ENCODE measurements at regions not wholly inside any gene's neighbourhood (a gene's known extent, or its start where the extent isn't known, plus 50 kb on each side); places are given as distances from the start of the nearest gene placed in this dataset.

DNA sequence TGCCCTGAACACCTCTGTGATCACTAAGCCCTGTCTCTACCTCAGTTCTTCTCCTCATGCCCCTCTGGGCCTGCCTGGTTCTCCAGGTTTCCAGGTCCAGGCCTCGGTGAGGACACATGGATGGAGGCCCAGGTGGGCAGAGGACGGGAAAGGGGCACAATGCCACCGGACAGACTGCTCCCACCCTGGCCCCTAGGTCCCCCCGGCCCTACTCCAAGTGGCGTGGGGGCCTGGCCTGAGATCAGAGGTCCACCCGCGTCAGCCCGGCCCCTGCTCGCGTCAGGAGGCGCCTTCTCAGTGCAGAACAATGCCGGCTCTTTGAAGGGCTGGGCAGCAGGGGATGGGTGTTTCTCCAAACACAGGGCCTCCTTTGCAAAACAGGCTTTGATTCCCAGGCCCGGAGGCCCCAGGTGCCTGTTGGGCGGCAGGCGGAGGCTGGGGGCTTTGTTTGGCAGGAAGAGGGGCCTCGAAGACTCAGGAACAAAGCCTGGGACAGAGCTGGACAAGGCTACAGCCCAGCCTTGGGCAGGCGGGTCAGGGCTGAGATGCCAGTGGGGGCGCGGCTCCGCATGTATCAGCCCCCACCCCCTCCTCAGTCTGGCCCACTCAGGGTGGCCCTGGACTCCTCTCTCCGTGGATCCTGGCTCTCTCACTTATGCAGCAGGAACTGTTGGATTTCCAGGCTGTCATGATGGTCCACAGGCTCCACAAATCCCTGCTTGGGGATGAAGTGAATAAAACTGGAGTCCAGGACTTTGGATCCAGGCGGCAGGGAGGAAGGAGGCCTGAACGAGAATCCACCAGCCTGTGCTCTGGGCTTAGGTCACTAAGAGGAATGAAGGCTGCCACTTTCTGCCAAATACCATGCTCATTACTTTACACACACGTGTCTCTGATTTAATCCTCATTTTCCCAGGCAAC lies 77.4 kb upstream of the SLC2A1 start (continued):
- TF ChIP-seq, protein P1, sequence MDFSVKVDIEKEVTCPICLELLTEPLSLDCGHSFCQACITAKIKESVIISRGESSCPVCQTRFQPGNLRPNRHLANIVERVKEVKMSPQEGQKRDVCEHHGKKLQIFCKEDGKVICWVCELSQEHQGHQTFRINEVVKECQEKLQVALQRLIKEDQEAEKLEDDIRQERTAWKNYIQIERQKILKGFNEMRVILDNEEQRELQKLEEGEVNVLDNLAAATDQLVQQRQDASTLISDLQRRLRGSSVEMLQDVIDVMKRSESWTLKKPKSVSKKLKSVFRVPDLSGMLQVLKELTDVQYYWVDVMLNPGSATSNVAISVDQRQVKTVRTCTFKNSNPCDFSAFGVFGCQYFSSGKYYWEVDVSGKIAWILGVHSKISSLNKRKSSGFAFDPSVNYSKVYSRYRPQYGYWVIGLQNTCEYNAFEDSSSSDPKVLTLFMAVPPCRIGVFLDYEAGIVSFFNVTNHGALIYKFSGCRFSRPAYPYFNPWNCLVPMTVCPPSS (IDR thresholded peaks at IDR 0.05) = no peak
- no peak for TF ChIP-seq SP1 (IDR thresholded peaks at IDR 0.05)
- peak; percentile 37 for TF ChIP-seq SP1 (CRISPR knock-in tag; IDR thresholded peaks at IDR 0.05)
- TF ChIP-seq SOX6 (IDR thresholded peaks at IDR 0.05) = no peak
- TF ChIP-seq SOX6 (CRISPR knock-in tag; IDR thresholded peaks at IDR 0.05) = peak; percentile 96
- peak; percentile 89; the same call in 1 of the 2 replicates for TF ChIP-seq MTA1 (CRISPR knock-in tag; IDR thresholded peaks at IDR 0.05; ENCODE audit: borderline replicate concordance)
- TF ChIP-seq, protein P2, sequence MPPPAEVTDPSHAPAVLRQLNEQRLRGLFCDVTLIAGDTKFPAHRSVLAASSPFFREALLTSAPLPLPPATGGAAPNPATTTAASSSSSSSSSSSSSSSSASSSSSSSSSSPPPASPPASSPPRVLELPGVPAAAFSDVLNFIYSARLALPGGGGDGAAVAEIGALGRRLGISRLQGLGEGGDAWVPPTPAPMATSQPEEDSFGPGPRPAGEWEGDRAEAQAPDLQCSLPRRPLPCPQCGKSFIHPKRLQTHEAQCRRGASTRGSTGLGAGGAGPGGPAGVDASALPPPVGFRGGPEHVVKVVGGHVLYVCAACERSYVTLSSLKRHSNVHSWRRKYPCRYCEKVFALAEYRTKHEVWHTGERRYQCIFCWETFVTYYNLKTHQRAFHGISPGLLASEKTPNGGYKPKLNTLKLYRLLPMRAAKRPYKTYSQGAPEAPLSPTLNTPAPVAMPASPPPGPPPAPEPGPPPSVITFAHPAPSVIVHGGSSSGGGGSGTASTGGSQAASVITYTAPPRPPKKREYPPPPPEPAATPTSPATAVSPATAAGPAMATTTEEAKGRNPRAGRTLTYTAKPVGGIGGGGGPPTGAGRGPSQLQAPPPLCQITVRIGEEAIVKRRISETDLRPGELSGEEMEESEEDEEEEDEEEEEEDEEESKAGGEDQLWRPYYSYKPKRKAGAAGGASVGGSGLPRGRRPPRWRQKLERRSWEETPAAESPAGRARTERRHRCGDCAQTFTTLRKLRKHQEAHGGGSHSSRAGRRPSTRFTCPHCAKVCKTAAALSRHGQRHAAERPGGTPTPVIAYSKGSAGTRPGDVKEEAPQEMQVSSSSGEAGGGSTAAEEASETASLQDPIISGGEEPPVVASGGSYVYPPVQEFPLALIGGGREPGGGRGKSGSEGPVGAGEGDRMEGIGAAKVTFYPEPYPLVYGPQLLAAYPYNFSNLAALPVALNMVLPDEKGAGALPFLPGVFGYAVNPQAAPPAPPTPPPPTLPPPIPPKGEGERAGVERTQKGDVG (CRISPR knock-in tag; IDR thresholded peaks at IDR 0.05; ENCODE audit: borderline replicate concordance) = peak; percentile 73; the same call in 1 of the 2 replicates
- TF ChIP-seq PHF8 (CRISPR knock-in tag; IDR thresholded peaks at IDR 0.05) = peak; percentile 78
- TF ChIP-seq CENPT (CRISPR knock-in tag; IDR thresholded peaks at IDR 0.05; ENCODE audit: low read depth) = no peak
- no peak for TF ChIP-seq SIN3B (IDR thresholded peaks at IDR 0.05; ENCODE audit: low read length)
- TF ChIP-seq ATF1 (CRISPR knock-in tag; IDR thresholded peaks at IDR 0.05) = no peak
- TF ChIP-seq, protein P3, sequence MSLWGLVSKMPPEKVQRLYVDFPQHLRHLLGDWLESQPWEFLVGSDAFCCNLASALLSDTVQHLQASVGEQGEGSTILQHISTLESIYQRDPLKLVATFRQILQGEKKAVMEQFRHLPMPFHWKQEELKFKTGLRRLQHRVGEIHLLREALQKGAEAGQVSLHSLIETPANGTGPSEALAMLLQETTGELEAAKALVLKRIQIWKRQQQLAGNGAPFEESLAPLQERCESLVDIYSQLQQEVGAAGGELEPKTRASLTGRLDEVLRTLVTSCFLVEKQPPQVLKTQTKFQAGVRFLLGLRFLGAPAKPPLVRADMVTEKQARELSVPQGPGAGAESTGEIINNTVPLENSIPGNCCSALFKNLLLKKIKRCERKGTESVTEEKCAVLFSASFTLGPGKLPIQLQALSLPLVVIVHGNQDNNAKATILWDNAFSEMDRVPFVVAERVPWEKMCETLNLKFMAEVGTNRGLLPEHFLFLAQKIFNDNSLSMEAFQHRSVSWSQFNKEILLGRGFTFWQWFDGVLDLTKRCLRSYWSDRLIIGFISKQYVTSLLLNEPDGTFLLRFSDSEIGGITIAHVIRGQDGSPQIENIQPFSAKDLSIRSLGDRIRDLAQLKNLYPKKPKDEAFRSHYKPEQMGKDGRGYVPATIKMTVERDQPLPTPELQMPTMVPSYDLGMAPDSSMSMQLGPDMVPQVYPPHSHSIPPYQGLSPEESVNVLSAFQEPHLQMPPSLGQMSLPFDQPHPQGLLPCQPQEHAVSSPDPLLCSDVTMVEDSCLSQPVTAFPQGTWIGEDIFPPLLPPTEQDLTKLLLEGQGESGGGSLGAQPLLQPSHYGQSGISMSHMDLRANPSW (CRISPR knock-in tag; IDR thresholded peaks at IDR 0.05; ENCODE audit: borderline replicate concordance) = no peak
- TF ChIP-seq ZNF260 (CRISPR knock-in tag; IDR thresholded peaks at IDR 0.05; ENCODE audit: borderline replicate concordance, low read depth) = no peak
- no peak for TF ChIP-seq ZBTB1 (CRISPR knock-in tag; IDR thresholded peaks at IDR 0.05; ENCODE audit: borderline replicate concordance)
- TF ChIP-seq ZKSCAN8 (CRISPR knock-in tag; IDR thresholded peaks at IDR 0.05; ENCODE audit: borderline replicate concordance) = no peak
- TF ChIP-seq HOXA9 (CRISPR knock-in tag; IDR thresholded peaks at IDR 0.05; ENCODE audit: borderline replicate concordance) = no peak
- TF ChIP-seq HNF4A (CRISPR knock-in tag; IDR thresholded peaks at IDR 0.05) = peak; percentile 74
- no peak; the same call in 1 of the 2 replicates for TF ChIP-seq BORCS8-MEF2B (CRISPR knock-in tag; IDR thresholded peaks at IDR 0.05)
- TF ChIP-seq, protein P4, sequence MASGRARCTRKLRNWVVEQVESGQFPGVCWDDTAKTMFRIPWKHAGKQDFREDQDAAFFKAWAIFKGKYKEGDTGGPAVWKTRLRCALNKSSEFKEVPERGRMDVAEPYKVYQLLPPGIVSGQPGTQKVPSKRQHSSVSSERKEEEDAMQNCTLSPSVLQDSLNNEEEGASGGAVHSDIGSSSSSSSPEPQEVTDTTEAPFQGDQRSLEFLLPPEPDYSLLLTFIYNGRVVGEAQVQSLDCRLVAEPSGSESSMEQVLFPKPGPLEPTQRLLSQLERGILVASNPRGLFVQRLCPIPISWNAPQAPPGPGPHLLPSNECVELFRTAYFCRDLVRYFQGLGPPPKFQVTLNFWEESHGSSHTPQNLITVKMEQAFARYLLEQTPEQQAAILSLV (CRISPR knock-in tag; IDR thresholded peaks at IDR 0.05; ENCODE audit: borderline replicate concordance) = peak; percentile 20; the same call in 1 of the 2 replicates
- TF ChIP-seq PAF1 (CRISPR knock-in tag; IDR thresholded peaks at IDR 0.05) = no peak
- peak; percentile 54 for TF ChIP-seq ASH2L (IDR thresholded peaks at IDR 0.05; ENCODE audit: insufficient read length, low read depth, low read length)
- TF ChIP-seq ZNF34 (CRISPR knock-in tag; IDR thresholded peaks at IDR 0.05; ENCODE audit: borderline replicate concordance) = no peak

All from HepG2 (cell line).